GM21390 (cell line): ENCODE measurements at regions not wholly inside any gene's neighbourhood (a gene's known extent, or its start where the extent isn't known, plus 50 kb on each side); places are given as distances from the start of the nearest gene placed in this dataset.

Experiments used
- ATAC-seq: cut with Tn5 transposase; IDR thresholded peaks from one replicate; pipeline ENCODE4 v1.9.1; 2021; ENCODE audit not compliant: unreplicated experiment

DNA sequence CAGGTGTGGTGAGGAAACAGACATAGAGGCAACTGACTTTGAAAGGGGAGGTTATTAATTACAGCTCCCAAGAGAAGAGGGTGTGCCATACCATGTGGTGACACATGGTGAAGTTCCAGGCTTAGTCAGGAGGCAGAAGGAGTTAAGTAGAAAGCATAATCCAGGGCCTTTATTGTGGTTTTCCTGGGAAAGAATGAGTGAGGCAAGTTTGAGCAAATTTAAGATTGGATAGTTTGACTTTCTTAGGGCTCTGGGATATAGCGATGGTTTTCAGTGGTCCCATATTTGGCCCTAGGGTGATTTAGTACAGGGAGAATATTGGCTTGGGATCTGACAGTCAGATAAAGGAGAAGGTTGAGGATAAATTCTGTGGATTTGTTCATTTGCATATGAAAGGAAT, 495.9 kb upstream of the FSTL5 start:
- no peak for ATAC-seq

DNA sequence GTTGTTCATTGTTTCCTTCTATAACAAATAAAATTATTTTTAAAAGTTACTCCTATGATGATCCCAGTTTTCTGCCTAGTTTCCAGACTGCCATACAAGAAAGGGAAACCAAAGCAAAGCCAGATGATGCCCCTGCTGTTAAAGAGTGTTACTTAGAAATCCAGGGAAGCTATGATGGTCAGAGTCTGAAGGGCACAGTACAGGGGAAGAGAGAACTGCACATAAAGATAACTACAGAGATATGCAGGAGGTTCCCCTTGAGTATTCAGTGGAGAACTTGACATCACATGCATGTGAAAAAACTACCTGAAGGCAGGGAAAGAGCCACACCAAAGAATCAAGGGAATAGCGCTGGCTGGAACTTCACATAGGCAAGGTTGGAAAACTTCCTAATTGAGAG, 494.2 kb upstream of the FSTL5 start:
- no peak for ATAC-seq

DNA sequence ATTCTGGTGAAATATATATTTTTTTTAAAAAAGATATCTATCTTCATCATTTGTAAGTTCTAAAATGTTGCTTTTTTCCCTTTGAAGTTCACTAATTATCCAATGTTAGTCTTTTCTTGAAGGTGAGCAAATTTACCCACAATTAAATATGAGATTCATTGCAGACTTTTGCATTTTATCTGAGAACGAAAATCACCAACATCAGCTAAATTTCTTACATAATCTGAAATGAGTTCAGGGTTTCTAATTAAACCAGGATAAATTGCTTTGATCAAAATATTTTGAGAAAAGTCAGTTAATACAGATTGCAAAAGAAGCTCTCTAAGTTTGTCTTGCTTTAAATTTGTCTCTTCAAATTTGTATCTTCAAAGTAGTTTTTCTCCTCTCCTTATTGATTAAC, 486.4 kb upstream of the FSTL5 start:
- no peak for ATAC-seq

DNA sequence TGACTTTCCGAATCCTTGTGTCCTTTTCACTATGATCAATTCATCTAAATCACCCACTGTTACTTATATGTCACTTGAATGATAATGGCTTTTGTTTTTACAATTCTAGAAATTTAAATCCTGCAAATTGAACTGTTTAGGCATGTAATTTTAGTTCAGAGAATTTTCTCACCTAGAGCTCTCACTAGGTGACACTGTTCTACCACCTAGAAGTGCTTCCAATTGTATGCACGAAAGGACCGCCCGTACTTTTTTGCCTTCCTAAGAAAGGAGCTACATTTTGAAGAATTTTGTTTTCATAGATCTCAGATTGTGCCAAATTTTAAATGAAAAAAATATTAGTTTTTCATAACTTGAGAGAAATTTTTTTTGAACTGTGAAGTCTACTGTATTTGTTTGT, 481.6 kb upstream of the FSTL5 start:
- no peak for ATAC-seq

DNA sequence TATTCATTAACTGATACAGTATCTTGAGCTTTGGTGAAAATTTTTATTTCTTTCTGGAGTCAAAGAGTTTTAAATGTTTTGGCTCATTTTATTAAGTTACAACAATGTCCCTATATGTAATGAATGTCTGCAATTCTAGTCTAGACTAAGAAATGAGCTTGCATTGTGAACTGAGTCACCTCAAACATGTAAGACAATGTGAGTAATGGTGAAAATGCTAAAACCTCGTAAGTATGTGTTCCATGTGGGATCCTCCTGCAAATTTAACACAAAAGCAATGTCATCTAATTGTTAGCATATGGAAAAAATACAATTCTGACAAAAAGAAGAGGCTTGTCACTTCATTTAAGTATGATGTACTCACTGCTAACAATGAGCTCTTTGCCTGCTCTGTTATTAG, 480.5 kb upstream of the FSTL5 start:
- no peak for ATAC-seq

DNA sequence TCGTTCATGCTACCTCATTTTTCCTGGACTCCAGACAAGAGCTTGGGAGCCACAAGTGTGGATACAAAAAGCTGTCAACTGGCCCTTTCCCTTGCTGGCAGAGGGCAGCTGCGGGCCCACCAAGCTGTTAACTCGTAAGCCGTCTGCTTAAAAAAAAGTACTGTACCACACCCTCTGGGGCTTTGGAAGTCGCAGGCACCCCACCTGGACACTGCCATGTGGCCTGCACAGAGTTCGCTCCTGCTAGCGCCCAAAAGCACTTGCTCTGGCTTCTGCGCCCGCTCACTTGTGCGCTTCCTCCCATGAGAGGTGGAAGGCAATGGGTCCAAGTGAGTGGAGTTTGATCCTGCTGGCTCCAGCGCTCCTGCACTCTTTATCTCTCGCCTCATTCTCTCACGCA, 476.4 kb upstream of the FSTL5 start:
- no peak for ATAC-seq

DNA sequence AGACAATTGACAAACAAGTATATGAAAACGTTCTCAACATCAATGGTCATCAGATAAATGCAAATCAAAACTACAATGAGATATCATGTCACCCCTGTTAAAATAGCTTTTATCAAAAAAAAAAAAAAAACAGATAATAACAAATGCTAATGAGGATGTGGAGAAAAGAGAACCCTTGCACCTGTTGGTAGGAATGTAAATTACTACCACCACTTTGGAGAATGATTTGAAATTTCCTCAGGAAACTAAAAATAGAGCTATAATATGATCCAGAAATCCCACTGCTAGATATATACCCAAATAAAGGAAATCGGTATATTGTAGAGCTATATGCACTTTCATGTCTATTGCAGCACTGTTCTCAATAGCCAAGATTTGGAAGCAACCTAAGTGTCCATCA, 470.6 kb upstream of the FSTL5 start:
- no peak for ATAC-seq

DNA sequence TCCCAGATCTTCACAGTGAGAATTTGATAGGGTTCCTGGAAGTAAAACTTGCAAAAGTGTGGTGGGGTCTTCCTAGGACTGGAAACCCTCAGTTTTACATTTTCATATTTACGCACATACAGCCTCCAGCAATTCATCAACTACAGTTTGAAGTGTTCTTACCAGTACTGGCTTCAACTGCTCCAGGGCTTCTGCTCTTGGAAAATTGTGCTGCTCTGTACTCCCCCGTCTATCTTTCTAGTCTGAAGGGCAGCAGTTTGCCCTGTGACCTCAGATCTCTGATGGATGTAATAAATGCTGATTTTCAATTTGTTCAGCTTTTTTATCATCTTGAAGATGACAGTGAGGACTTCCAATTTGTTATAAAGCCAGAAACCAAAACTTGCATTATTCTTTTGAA, 458.9 kb upstream of the FSTL5 start:
- no peak for ATAC-seq

DNA sequence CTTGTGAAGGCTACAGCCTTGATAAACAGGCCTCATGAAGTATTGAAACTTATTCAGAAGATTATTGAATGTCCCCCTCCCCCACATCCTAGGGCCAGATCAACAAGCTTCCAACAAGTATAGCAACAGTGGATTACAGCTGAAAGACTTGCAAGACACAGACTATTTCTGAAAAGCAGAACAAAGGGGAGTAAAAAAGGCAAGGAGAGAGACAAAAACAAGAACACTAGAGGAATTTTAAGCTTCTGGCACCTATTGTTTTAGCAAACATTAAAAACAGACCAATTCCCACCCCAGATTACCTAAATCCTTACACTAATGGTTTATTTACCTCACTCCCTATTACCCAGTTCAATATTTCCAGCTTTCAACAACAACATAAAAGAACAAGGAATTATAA, 446.3 kb upstream of the FSTL5 start:
- no peak for ATAC-seq

DNA sequence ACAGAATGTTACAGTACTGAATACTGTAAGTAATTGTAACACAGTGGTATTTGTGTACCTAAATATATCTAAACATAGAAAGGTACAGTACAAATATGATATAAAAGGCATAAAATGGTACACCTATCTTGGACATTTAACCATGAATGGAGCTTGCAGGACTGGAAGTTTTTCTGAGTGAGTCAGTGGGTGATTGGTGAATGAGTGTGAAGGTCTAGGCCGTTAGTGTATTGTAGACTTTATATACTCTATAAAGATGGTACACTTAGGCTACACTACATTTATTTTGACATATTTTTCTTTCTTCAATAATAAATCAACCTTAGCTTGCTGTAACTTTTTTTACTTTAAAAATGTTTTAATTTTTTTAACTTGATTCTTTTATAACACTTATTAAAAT, 422.5 kb upstream of the FSTL5 start:
- no peak for ATAC-seq

DNA sequence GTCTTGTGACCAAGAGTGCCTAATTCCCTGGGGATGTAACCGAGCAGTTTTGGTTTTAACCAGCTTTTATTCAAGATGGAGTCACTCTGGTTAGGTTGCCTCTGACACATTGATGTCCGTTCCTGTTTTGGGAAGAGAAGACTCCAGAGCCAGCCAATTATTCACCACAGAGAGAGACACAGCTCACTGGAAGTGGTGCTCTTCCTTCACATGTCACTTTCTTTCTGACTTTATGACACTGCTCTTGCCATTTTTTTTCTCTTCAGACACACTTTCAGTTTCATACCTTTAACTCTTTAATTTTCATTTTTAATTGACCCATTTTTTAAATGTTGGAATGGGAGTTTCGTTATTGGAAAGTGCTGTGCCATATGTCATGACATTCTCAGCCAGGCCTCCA, 418.4 kb upstream of the FSTL5 start:
- ATAC-seq: no peak

DNA sequence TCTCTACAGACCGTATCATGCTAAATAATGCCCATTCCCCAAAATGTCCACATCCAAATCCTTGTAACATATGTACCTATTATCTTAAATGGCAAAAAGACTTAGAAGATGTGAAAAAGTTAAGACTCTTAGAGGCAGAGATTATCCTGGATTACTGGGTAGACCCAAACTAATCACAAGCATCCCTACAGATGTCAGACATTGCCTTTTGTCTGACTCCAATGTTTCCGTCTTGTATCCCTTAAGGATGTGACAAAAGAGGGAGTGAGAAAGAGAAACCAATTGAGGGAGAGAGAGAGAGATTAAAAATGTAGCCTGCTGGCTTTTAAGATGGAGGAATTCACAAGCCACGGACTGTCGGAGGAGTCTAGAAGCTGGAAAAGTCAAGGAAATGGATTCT, 401.9 kb upstream of the FSTL5 start:
- no peak for ATAC-seq

DNA sequence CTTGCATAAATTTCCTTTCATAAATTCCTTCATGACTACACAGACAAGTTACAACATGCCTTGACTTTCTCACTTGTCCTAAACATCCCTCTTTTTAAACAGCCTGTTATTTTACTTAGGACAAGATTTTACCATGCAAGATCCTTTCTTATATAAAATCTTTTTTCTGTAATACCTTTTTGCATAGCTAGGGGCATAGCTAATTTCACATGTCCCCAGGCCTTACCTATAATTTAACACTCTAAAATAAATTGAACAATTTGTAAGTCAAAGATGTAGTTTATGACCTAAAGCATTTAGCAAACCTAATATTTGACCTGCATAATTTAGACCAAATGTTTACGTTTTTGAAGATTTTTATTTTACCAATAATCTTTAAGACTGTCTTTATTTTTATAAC, 396.3 kb upstream of the FSTL5 start:
- ATAC-seq: no peak

DNA sequence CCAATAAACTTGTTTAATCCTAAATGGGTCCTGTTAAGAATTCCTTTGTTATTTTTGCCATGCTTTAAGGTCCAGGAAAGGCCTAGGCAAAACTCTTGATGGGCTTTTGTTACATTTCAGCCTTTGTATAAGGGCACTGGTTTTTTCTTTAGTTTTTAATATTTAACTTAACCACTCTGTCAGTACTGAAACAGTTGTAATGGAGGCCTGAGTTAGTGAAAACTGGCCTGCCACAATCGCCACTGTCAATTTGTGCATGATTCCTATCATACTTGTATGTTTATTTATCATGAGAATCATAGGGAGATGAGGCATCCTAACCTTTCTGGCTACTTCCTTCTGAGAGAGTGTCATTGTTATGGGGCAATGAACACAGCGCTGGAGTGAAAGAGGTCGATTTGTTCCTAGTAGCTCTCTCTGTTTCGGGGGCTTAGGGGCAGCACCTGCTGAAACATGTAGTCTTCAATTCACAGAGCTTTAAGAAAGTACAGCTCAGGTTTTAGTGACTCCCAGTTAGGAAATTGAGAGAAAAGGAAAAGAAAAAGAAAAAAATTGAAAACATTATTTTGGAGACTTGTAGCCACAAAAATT, 393.8 kb upstream of the FSTL5 start:
- ATAC-seq: no peak

DNA sequence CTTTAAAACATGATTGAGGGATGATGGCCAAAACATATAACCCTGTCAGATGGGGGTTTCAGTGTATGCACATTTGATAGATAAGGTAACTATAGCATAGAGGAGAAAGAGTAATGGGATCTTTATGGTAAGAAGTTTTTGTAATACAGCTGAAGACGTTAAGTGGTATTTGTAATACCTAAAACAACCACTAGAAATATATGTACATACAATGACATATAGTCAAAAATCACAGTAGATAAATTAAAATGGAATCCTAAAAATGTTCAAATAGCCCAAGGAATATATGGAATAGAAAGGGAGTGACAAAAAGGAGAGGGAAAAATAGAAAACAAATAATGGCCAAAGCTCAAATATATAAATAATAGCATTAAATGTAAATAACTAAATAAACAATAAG, 371.3 kb upstream of the FSTL5 start:
- no peak for ATAC-seq

DNA sequence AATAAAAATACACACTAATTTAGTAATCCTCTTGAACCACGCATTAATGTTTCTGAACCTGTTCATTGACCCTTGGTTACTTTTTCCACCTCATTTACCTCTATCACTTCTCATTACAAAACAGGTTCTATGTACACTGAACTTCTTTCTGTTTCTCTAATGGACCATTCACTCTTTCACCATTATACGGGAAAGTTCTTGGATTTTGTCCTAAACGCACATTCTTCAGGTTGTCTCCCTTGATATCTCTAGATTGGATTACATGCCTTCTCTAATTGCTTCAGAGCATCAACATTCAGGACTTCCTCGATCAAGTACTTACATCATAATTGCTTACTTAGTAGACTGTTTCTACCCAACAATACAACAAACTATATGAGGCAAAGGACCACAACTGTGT, 359.4 kb upstream of the FSTL5 start:
- no peak for ATAC-seq

DNA sequence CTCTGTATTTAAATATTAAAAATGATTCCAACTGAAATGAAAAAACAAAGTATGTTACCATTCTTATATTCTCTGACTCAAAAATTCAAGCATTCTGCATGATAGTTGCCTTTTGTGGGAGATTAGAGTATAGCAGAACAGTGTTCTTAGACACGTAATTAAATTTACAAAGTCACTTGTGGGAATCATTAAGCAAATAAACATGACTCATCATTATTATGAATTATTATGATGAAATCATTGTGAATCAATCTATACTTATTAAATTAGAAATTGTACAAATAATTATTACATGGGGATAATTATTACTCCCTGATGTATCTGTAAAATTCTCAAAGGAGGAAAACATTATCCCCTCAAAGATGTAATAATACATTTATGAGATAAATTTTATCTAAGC, 358.9 kb upstream of the FSTL5 start:
- no peak for ATAC-seq

DNA sequence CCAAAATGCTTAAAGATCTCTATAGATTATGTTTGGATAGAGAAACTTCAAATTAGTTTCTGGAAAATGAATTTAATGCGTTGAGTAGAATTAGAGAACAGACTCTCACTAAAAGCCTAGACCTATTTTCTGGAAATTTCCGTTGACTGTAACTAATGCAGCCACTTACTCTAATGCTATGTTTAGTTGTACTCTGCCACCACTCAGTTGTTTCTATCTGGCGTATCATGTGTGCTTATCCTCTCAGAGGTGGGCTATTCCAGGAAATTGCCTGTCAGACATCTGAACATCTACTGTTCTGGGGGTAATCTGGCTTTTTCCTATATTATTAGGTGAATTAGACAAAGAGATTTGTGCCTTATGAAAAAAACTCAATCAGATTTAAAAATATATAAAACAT, 347.1 kb upstream of the FSTL5 start:
- ATAC-seq: no peak

DNA sequence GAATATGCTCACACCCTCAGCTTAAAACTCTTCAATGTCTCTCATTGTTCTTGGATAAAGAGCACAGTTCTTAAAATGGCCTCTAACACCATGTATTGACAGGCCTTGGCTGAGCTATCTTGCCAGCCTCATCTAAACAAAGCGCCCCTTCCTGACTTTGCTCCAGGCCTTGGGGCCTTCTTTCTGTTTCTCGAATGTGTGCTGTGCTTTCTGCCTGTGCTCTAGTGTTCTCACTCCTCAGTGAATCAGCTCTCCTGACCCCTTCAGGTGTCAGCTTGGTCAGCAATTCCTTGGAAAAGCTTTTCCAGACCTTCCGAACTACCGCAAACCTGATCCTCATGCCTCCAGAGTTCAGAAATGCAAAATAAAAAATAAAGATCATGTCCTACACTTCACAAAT, 346.3 kb upstream of the FSTL5 start:
- ATAC-seq: no peak

DNA sequence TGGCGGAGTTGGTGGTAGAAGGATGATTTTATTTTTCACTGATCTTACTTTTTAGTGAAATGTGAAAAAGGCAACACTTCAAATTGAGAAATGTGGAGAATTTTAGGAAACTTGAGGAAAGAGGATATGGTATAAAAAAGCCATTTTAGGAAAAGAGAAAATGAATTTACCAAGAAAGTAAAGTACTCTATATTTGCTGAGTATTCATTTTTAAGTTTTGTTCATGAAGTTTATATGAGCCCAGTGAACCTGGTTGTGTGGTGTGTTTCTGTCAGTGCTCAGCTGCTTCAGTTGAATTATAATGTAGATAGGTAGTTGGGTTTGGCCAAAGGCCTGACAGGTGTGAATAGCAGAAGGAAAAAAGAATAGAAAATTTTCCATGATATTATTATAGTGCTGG, 345.5 kb upstream of the FSTL5 start:
- no peak for ATAC-seq

DNA sequence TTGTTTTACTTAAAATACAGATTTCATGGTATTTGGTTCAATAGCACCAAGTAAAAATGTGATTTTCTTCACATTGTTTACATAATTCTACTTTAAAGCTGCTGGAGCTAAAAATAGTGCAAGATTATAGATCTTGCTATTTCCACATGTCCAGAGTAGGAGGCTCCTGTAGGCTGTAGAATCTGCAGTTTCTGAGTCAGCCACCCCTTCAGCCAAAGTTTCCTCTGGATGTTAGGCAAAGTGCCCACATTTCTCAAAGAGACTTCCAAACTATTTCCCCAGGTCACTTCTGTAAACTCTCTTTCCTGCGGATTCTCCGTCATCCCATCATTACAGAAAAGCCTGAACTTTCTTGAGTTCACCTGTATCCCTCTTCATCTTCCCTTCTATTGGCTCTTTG, 342.5 kb upstream of the FSTL5 start:
- ATAC-seq: no peak

DNA sequence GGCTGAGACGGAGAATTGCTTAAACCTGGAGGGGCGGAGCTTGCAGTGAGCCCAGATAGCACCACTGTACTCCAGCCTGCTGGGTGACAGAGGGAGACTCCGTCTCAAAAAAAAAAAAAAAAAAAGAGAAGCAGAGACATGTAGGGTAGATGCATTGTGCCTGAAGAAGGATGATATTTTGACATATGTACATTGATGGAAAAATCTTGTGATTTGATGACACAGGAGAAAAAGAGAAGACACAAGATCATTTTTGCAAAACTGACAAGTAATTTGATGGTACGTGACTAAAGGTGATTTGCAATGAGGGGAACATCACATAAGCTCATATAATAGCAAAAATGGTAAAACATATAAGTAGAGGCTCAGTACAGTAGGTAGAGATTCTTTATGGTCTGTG, 340.1 kb upstream of the FSTL5 start:
- ATAC-seq: no peak

DNA sequence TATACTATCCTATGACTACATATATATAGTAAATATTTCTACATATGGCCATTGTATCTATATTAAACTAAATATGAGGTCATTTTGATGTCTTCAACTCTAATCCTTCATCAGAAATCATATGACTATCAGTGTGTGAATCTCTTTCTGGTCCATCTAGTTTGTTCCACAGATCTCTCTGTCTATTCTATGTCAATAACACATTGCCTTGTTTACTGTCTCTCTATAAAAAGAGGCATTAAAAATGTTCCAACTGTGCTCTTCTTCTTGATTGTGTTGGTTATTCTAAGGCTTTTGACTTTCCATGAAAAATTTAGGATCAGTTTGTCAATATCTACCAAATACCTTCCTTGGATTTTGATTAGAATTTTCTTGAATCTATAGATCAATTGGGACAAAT, 338.3 kb upstream of the FSTL5 start:
- no peak for ATAC-seq

DNA sequence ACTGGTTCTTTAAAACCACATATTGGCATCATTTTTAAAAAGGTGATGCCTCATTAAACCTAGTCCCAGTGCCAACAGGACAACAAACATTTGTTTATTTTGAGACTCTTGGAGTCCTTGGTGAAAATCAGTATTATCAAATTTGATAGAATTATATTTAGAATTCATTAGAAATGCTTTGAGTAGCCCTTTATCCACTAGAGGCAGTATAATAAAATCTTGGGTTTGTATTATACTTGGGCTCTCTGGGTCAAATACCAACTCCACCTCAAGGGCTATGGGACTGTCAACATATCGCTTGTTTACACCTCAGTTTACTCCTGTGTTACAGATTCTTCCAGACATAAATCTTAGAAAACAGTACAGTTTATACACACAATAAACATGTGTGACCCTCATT, 335.7 kb upstream of the FSTL5 start:
- ATAC-seq: no peak
